ENCODE measurements at regions not wholly inside any gene's neighbourhood (a gene's known extent, or its start where the extent isn't known, plus 50 kb on each side); places are given as distances from the start of the nearest gene placed in this dataset.

DNA sequence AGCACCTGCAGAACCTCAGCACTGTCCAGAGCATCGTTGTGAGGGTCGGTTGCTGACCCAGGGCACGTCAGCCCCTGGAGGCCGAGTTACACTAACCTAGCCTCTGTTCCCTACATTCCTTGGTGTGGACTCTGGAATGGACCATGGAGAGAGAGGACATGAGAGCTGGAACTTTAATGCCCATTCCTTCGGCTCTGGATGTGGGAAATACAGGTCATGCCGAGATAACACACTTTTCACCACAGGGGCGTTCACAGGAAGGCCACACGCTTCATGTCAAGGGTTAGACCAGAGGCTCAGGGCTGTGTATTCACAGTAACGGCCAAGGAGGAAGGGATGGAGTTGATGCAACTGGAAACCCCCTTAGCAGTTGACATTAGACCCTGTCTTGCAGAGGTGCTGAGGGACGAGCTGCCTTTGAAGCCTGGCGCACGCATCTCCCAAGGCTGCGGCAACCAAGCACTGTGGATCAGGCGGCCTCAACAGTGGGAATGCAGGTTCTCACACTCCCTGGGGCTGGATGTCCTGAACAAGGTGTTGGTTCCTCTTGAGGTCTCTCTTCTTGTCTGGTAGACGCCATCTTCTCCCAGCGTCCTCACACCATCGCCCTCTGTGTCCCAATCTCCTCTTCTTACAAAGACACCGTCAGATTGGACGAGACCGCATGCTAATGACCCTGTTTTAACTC is 245.2 kb downstream of the KLF6 start:
- TF ChIP-seq, protein P1, sequence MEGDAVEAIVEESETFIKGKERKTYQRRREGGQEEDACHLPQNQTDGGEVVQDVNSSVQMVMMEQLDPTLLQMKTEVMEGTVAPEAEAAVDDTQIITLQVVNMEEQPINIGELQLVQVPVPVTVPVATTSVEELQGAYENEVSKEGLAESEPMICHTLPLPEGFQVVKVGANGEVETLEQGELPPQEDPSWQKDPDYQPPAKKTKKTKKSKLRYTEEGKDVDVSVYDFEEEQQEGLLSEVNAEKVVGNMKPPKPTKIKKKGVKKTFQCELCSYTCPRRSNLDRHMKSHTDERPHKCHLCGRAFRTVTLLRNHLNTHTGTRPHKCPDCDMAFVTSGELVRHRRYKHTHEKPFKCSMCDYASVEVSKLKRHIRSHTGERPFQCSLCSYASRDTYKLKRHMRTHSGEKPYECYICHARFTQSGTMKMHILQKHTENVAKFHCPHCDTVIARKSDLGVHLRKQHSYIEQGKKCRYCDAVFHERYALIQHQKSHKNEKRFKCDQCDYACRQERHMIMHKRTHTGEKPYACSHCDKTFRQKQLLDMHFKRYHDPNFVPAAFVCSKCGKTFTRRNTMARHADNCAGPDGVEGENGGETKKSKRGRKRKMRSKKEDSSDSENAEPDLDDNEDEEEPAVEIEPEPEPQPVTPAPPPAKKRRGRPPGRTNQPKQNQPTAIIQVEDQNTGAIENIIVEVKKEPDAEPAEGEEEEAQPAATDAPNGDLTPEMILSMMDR (IDR thresholded peaks at IDR 0.05), result no peak
- TF ChIP-seq POLR2A (IDR thresholded peaks at IDR 0.05), result no peak

Measured in right lobe of liver (tissue), 4 donors.